Ishikawa (cell line): ENCODE measurements at regions not wholly inside any gene's neighbourhood (a gene's known extent, or its start where the extent isn't known, plus 50 kb on each side); places are given as distances from the start of the nearest gene placed in this dataset.

Source experiments
- CEBPB ChIP-seq: IDR thresholded peaks from 2 replicates; pipeline ENCODE4 v1.6.1; 2012
- CREB1 ChIP-seq: IDR thresholded peaks from 2 replicates; pipeline ENCODE4 v1.6.1; 2012; ENCODE audit warnings: low read depth
- EGR1 ChIP-seq: IDR thresholded peaks from 2 replicates; pipeline ENCODE4 v1.6.1; 2012
- EP300 ChIP-seq: IDR thresholded peaks from 2 replicates; pipeline ENCODE4 v1.6.1; 2012; ENCODE audit warnings: borderline replicate concordance
- NFIC ChIP-seq: IDR thresholded peaks from 2 replicates; pipeline ENCODE4 v1.6.1; 2012
- RAD21 ChIP-seq: IDR thresholded peaks from 2 replicates; pipeline ENCODE4 v1.6.1; 2012; ENCODE audit warnings: low read depth
- TAF1 ChIP-seq: IDR thresholded peaks from 2 replicates; pipeline ENCODE4 v1.6.1; 2012; ENCODE audit warnings: low read depth, mild to moderate bottlenecking
- TCF12 ChIP-seq: IDR thresholded peaks from 2 replicates; pipeline ENCODE4 v1.6.1; 2012; ENCODE audit warnings: low read depth
- YY1 ChIP-seq: IDR thresholded peaks from 2 replicates; pipeline ENCODE4 v1.6.1; 2012; ENCODE audit warnings: low read depth
- TF ChIP-seq, protein P1 (sequence below): IDR thresholded peaks from 2 replicates; pipeline ENCODE4 v1.6.1; 2012; ENCODE audit warnings: low read depth, mild to moderate bottlenecking
- TF ChIP-seq, protein P2 (sequence below): IDR thresholded peaks from 2 replicates; pipeline ENCODE4 v1.6.1; 2012
- TF ChIP-seq, protein P3 (sequence below): IDR thresholded peaks from 2 replicates; pipeline ENCODE4 v1.6.1; 2012

DNA sequence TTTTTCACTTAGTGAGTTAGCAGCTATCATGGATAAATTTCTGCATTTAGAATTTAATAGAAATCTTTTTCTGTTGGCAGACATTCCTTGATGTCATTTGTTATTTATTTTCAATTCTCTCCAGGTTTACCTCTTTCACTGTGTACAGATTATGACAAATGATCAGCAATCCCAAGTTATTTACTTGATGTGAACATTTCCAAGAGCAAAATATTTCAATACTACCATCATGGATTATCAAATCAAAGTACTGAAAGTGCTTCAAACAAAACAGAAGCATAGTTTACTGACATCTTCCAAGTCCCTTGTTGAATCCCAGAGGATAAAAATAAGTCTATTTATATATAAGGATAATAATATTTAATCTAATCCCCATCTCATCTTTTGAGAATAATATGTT lies 852.2 kb upstream of the CITED2 start:
- TF ChIP-seq, protein P1, sequence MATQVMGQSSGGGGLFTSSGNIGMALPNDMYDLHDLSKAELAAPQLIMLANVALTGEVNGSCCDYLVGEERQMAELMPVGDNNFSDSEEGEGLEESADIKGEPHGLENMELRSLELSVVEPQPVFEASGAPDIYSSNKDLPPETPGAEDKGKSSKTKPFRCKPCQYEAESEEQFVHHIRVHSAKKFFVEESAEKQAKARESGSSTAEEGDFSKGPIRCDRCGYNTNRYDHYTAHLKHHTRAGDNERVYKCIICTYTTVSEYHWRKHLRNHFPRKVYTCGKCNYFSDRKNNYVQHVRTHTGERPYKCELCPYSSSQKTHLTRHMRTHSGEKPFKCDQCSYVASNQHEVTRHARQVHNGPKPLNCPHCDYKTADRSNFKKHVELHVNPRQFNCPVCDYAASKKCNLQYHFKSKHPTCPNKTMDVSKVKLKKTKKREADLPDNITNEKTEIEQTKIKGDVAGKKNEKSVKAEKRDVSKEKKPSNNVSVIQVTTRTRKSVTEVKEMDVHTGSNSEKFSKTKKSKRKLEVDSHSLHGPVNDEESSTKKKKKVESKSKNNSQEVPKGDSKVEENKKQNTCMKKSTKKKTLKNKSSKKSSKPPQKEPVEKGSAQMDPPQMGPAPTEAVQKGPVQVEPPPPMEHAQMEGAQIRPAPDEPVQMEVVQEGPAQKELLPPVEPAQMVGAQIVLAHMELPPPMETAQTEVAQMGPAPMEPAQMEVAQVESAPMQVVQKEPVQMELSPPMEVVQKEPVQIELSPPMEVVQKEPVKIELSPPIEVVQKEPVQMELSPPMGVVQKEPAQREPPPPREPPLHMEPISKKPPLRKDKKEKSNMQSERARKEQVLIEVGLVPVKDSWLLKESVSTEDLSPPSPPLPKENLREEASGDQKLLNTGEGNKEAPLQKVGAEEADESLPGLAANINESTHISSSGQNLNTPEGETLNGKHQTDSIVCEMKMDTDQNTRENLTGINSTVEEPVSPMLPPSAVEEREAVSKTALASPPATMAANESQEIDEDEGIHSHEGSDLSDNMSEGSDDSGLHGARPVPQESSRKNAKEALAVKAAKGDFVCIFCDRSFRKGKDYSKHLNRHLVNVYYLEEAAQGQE, result no peak
- TF ChIP-seq RAD21 (no peak), EP300 (no peak), NFIC (no peak), EGR1 (no peak), TCF12 (no peak), YY1 (no peak), TAF1 (no peak), CREB1 (no peak), CEBPB (no peak)
- TF ChIP-seq, protein P2, sequence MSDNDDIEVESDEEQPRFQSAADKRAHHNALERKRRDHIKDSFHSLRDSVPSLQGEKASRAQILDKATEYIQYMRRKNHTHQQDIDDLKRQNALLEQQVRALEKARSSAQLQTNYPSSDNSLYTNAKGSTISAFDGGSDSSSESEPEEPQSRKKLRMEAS, result no peak
- TF ChIP-seq, protein P3, sequence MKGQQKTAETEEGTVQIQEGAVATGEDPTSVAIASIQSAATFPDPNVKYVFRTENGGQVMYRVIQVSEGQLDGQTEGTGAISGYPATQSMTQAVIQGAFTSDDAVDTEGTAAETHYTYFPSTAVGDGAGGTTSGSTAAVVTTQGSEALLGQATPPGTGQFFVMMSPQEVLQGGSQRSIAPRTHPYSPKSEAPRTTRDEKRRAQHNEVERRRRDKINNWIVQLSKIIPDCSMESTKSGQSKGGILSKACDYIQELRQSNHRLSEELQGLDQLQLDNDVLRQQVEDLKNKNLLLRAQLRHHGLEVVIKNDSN, result no peak
